Gastrocnemius medialis (tissue), 4 donors: ENCODE measurements at regions not wholly inside any gene's neighbourhood (a gene's known extent, or its start where the extent isn't known, plus 50 kb on each side); places are given as distances from the start of the nearest gene placed in this dataset.

Source experiments
- POLR2A ChIP-seq, 2 donors: fragments of 450-650 bp; IDR thresholded peaks; one replicate each; pipeline ENCODE4 v1.6.1; 2017; ENCODE audit warnings: antibody characterized with exemption in 2 of 2, mild to moderate bottlenecking in 2 of 2, moderate library complexity in 2 of 2
- TF ChIP-seq, protein P1 (sequence below), 5 experiments: fragments of 450-650 bp in 3 of 5; fragments of 200-600 bp in 2 of 5; sonication (generic) in 2 of 5; IDR thresholded peaks in 4 of 5; conservative IDR thresholded peaks in 1 of 5; 1 replicate in 4 of 5; 2 replicates in 1 of 5; pipeline ENCODE4 v1.5.1; 2016 to 2019; ENCODE audit warnings: antibody characterized with exemption in 5 of 5, mild to moderate bottlenecking in 3 of 5, moderate library complexity in 3 of 5

DNA sequence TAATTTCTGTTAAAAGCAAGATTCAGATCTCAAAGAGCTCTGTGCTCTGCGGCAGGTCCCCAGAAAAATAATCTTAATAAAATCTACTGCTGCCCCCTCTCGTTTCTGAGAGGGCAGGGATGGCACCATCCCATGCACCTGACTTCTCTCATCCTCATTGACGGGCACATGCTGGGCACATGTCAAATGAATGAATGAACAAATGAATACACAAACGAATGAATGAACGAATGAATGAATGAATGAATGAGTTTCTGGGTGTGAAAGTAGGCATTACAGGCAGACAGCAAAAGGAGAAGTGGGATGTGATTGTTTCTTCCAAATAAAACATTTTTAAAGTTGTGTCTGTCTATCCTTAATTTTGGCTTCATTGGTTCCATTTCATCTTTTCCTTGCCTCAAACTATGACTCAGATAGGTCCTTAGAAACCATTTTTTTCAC is 398.1 kb upstream of the PRKCQ start:
- TF ChIP-seq, protein P1, sequence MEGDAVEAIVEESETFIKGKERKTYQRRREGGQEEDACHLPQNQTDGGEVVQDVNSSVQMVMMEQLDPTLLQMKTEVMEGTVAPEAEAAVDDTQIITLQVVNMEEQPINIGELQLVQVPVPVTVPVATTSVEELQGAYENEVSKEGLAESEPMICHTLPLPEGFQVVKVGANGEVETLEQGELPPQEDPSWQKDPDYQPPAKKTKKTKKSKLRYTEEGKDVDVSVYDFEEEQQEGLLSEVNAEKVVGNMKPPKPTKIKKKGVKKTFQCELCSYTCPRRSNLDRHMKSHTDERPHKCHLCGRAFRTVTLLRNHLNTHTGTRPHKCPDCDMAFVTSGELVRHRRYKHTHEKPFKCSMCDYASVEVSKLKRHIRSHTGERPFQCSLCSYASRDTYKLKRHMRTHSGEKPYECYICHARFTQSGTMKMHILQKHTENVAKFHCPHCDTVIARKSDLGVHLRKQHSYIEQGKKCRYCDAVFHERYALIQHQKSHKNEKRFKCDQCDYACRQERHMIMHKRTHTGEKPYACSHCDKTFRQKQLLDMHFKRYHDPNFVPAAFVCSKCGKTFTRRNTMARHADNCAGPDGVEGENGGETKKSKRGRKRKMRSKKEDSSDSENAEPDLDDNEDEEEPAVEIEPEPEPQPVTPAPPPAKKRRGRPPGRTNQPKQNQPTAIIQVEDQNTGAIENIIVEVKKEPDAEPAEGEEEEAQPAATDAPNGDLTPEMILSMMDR (IDR thresholded peaks at IDR 0.05 in 4 of 5, conservative IDR thresholded peaks at IDR 0.05 in 1 of 5): no peak
- no peak for TF ChIP-seq POLR2A (IDR thresholded peaks at IDR 0.05)
